ENCODE measurements at regions not wholly inside any gene's neighbourhood (a gene's known extent, or its start where the extent isn't known, plus 50 kb on each side); places are given as distances from the start of the nearest gene placed in this dataset.
"Not testable (repeated sequence)": the region's sequence is repeated elsewhere in the genome, so short reads cannot be mapped to it uniquely, and the experiment has no call there.

DNA sequence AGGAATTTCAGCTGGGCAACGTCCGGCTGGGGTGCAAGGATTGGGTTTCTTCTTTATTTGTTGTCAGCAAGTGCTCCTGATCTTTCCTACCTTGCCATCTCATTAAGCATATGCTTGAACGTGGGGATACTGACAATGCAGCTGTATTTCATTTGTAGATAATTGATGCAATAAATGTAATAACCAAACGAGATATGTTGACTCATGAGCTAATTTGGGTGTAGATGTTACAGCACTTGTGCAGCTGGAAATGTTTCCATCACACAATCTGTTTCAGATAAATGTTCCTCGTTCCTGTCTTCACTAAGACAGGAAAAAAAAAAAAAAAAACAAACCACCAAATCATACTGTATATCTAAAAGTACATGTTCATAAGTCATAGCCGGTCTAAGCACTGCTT, 123.8 kb downstream of the DMRT2 start:
- no peak overlapping the region for H3K4me3 ChIP-seq
- no peaks in the 10 kb centered on the region for H3K36me3 ChIP-seq
- H3K27ac ChIP-seq, result no peak overlapping the region

DNA sequence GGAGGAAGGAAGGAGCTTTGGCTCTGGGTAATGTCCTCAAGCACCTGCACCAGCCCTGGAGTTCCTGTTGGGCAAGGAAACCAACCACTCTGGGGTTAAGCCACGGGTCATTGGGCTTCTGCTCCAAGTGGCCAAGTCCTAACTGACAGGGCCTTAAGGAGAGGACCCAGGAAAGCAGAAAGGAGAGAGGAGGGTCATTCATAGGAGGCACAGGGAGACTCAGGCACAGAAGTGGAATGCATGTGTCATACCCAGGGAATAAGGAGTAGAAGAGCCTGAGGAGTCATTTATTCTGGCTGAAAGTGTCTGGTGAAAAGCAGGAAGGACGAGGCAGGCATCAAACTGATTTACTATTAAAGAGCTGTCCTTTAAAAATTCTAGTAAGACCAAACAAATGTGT, 129.2 kb downstream of the DMRT2 start:
- Histone ChIP-seq H3K4me3 (no peak overlapping the region), H3K9me3 (no peaks in the 10 kb centered on the region), H3K27me3 (no peaks in the 10 kb centered on the region), H3K4me1 (no peaks in the 10 kb centered on the region), H3K27ac (no peak overlapping the region), H3K36me3 (no peaks in the 10 kb centered on the region)
- no peak for DNase-seq
- TF ChIP-seq, protein P1, sequence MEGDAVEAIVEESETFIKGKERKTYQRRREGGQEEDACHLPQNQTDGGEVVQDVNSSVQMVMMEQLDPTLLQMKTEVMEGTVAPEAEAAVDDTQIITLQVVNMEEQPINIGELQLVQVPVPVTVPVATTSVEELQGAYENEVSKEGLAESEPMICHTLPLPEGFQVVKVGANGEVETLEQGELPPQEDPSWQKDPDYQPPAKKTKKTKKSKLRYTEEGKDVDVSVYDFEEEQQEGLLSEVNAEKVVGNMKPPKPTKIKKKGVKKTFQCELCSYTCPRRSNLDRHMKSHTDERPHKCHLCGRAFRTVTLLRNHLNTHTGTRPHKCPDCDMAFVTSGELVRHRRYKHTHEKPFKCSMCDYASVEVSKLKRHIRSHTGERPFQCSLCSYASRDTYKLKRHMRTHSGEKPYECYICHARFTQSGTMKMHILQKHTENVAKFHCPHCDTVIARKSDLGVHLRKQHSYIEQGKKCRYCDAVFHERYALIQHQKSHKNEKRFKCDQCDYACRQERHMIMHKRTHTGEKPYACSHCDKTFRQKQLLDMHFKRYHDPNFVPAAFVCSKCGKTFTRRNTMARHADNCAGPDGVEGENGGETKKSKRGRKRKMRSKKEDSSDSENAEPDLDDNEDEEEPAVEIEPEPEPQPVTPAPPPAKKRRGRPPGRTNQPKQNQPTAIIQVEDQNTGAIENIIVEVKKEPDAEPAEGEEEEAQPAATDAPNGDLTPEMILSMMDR (IDR thresholded peaks at IDR 0.05), result no peak
- TF ChIP-seq POLR2A (IDR thresholded peaks at IDR 0.05), result no peak

More for the DNA sequence above, 123.8 kb downstream of the DMRT2 start:
- no peaks in the 10 kb centered on the region for H3K4me1 ChIP-seq
- no peak for DNase-seq
- no peaks in the 10 kb centered on the region for H3K27me3 ChIP-seq
- no peaks in the 10 kb centered on the region for H3K9me3 ChIP-seq
- no peak for TF ChIP-seq POLR2A (IDR thresholded peaks at IDR 0.05)
- TF ChIP-seq, protein P1 (IDR thresholded peaks at IDR 0.05), result no peak

DNA sequence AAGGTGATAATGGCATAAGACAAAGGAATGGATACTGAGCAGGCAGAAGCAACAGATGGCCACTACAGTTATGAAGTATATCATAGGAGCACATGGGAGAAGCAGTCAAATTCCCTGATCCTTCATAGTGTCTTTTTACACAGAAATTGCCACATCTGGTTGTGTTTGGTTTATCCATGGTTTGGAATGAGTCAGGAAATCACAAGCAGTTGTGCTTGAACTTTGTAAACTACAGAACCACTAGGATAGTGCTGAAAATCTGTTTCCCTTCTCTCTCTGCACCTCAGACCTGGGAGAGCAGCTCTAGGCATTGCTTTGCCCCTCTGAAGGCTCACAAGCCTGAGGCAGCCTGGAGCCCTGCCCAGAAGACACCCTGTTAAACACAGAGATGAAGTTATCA, 134.0 kb downstream of the DMRT2 start:
- Histone ChIP-seq H3K27me3 (no peaks in the 10 kb centered on the region), H3K36me3 (no peaks in the 10 kb centered on the region), H3K9me3 (no peaks in the 10 kb centered on the region), H3K4me1 (no peaks in the 10 kb centered on the region), H3K27ac (no peak overlapping the region), H3K4me3 (no peak overlapping the region)
- TF ChIP-seq POLR2A (IDR thresholded peaks at IDR 0.05), result no peak
- TF ChIP-seq, protein P1 (IDR thresholded peaks at IDR 0.05), result no peak
- DNase-seq, result no peak

DNA sequence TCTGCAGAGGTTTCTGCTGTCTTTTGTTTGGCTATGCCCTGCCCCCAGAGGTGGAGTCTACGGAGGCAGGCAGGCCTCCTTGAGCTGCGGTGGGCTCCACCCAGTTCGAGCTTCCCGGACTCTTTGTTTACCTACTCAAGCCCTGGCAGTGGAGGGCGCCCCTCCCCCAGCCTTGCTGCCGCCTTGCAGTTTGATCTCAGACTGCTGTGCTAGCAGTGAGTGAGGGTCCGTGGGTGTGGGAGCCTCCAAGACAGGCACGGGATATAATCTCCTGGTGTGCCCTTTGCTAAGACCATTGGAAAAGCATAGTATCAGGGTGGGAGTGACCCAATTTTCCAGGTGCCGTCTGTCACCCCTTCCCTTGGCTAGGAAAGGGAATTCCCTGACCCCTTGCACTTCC, 137.0 kb downstream of the DMRT2 start:
- not testable (repeated sequence) for H3K27ac ChIP-seq, DNase-seq, H3K36me3 ChIP-seq

DNA sequence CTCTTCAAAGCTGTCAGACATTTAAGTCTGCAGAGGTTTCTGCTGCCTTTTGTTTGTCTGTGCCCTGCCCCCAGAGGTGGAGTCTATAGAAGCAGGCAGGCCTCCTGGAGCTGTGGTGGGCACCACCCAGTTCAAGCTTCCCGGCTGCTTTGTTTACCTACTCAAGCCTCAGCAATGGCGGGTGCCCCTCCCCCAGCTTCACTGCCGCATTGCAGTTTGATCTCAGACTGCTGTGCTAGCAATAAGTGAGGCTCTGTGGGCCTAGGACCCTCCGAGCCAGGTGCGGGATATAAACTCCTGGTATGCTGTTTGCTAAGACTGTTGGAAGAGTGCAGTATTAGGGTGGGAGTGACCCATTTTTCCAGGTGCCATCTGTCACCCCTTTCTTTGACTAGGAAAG, 145.5 kb downstream of the DMRT2 start:
- H3K27me3 ChIP-seq, DNase-seq, H3K4me3 ChIP-seq, H3K36me3 ChIP-seq, H3K27ac ChIP-seq, H3K4me1 ChIP-seq, H3K9me3 ChIP-seq: not testable (repeated sequence)

More for the DNA sequence above, 137.0 kb downstream of the DMRT2 start:
- not testable (repeated sequence) for H3K4me1 ChIP-seq, H3K9me3 ChIP-seq, H3K4me3 ChIP-seq, H3K27me3 ChIP-seq

DNA sequence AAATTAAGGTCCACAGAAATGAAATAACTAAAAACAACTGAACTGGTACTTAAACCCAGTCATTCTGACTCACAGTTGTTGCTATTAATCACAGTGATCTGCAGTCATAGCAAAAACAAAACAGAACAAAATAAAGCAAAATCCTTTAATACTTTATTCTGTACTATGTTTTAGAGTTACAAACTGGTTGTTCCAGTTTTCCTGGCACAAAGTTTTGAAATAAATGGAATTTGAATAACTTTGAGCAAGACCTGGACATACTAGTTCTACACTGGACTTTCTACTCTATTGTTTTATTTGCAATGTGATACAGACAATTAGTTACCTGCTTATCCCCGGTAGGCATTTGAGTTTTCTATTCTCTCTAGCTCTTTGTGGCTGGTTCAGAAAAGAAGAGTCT, 147.9 kb downstream of the DMRT2 start:
- no peak for DNase-seq
- no peaks in the 10 kb centered on the region for H3K4me1 ChIP-seq
- H3K27me3 ChIP-seq, result no peaks in the 10 kb centered on the region
- no peak overlapping the region for H3K4me3 ChIP-seq
- H3K36me3 ChIP-seq, result no peaks in the 10 kb centered on the region
- no peaks in the 10 kb centered on the region for H3K9me3 ChIP-seq
- TF ChIP-seq, protein P1 (IDR thresholded peaks at IDR 0.05), result no peak
- TF ChIP-seq POLR2A (IDR thresholded peaks at IDR 0.05), result no peak
- no peak overlapping the region for H3K27ac ChIP-seq

DNA sequence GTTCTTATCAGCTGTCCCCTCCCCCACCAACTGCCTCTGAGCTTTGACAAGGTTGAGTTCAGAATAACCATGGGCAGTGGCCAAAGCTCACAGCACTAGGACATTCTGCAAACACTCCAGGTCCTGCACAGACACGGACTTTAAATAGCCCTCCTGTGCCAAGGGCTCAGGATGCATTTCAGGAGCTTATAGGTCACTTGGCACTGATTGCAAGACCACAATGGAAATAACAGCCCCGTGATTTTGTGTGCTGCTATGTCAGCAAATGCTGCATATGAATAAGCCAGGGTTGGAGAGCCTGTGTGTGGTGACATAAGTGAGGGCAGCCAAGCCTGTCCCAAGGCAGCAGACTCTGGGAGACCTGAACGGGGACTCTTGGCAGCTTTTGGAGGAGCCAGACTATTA, 150.7 kb downstream of the DMRT2 start:
- Histone ChIP-seq H3K27ac (no peak overlapping the region), H3K27me3 (no peaks in the 10 kb centered on the region), H3K4me1 (no peaks in the 10 kb centered on the region), H3K36me3 (no peaks in the 10 kb centered on the region), H3K4me3 (no peak overlapping the region), H3K9me3 (no peaks in the 10 kb centered on the region)
- no peak for DNase-seq
- TF ChIP-seq POLR2A (IDR thresholded peaks at IDR 0.05), result no peak
- TF ChIP-seq, protein P1 (IDR thresholded peaks at IDR 0.05), result no peak

Measured in Peyer's patch (tissue), 4 donors.